Gastrocnemius medialis (tissue), 4 donors: ENCODE measurements at regions not wholly inside any gene's neighbourhood (a gene's known extent, or its start where the extent isn't known, plus 50 kb on each side); places are given as distances from the start of the nearest gene placed in this dataset.
"Not testable (repeated sequence)": the region's sequence is repeated elsewhere in the genome, so short reads cannot be mapped to it uniquely, and the experiment has no call there.

Source experiments
- ATAC-seq, 2 donors: fragments of 150-250 bp; one replicate each; pipeline ENCODE4 v1.9.1; 2016
- DNase-seq, 2 donors: peaks; one replicate each; pipeline ENCODE4 v3.0.0-alpha.2; 2019
- H3K27ac ChIP-seq, 4 donors: fragments of 200-600 bp; sonication (generic); 1 replicate in 1 of 4; 2 replicates in 3 of 4; pipeline ENCODE4 v1.5.1; 2016 to 2018; ENCODE audit warnings: mild to moderate bottlenecking in 2 of 4, moderate library complexity in 1 of 4
- H3K27me3 ChIP-seq, 3 donors: fragments of 200-600 bp; sonication (generic) in 2 of 3; 1 replicate in 1 of 3; 2 replicates in 2 of 3; pipeline versions ENCODE4 v1.5.1 to v1.6.0; 2016 to 2019; ENCODE audit warnings: mild to moderate bottlenecking in 1 of 3, moderate library complexity in 1 of 3
- H3K36me3 ChIP-seq, 2 donors: fragments of 200-600 bp; sonication (generic) in 1 of 2; one replicate each; pipeline ENCODE4 v1.5.1; 2017 to 2018
- H3K4me1 ChIP-seq, 2 donors: fragments of 200-600 bp; sonication (generic) in 1 of 2; one replicate each; pipeline ENCODE4 v1.5.1; 2016 to 2017; ENCODE audit warnings: mild to moderate bottlenecking in 2 of 2
- H3K4me3 ChIP-seq, 4 donors: fragments of 200-600 bp; sonication (generic) in 3 of 4; 1 replicate in 1 of 4; 2 replicates in 3 of 4; pipeline ENCODE4 v1.5.1; 2016 to 2019; ENCODE audit warnings: mild to moderate bottlenecking in 2 of 4
- H3K9me3 ChIP-seq, 3 donors: fragments of 200-600 bp; sonication (generic) in 2 of 3; 1 replicate in 1 of 3; 2 replicates in 2 of 3; pipeline ENCODE4 v1.5.1; 2016 to 2019
- CTCF ChIP-seq, 5 experiments: fragments of 450-650 bp in 3 of 5; fragments of 200-600 bp in 2 of 5; sonication (generic) in 2 of 5; IDR thresholded peaks in 4 of 5; conservative IDR thresholded peaks in 1 of 5; 1 replicate in 4 of 5; 2 replicates in 1 of 5; pipeline ENCODE4 v1.5.1; 2016 to 2019; ENCODE audit warnings: antibody characterized with exemption in 5 of 5, mild to moderate bottlenecking in 3 of 5, moderate library complexity in 3 of 5
- POLR2A ChIP-seq, 2 donors: fragments of 450-650 bp; IDR thresholded peaks; one replicate each; pipeline ENCODE4 v1.6.1; 2017; ENCODE audit warnings: antibody characterized with exemption in 2 of 2, mild to moderate bottlenecking in 2 of 2, moderate library complexity in 2 of 2
- in situ Hi-C, 4 donors: fragments of 200-750 bp; cut with MboI; loops; one replicate each; pipeline versions ENCODE4 v1.15.0 to v1.8.0; 2017; ENCODE audit warnings: low sequenced_read_pairs in 4 of 4
- intact Hi-C: fragments of 100-400 bp; cut with DNase I; formaldehyde crosslinking; loops from one replicate; pipeline ENCODE4 v1.15.1; 2023; ENCODE audit warnings: low total_unique reads

- no peaks in the 10 kb centered on the region for H3K4me1 ChIP-seq
- no peak overlapping the region for H3K27ac ChIP-seq
- no peak for DNase-seq
- intact Hi-C loops = no loop called here
- in situ Hi-C loops = no loop called here
- no peak overlapping the region for H3K4me3 ChIP-seq
- H3K36me3 ChIP-seq = no peaks in the 10 kb centered on the region
- H3K27me3 ChIP-seq = no peaks in the 10 kb centered on the region
- H3K9me3 ChIP-seq = no peaks in the 10 kb centered on the region
- no peak for ATAC-seq
- TF ChIP-seq CTCF (IDR thresholded peaks at IDR 0.05 in 4 of 5, conservative IDR thresholded peaks at IDR 0.05 in 1 of 5) (no peak), POLR2A (IDR thresholded peaks at IDR 0.05) (no peak)
Observed at GRCh38 chr7:114181280-114181679, 233.3 kb upstream of the FOXP2 start.

- no peak for DNase-seq
- H3K27ac ChIP-seq = no peak overlapping the region
- H3K4me3 ChIP-seq = no peak overlapping the region
- no peak for TF ChIP-seq CTCF (IDR thresholded peaks at IDR 0.05 in 4 of 5, conservative IDR thresholded peaks at IDR 0.05 in 1 of 5)
- TF ChIP-seq POLR2A (IDR thresholded peaks at IDR 0.05) = no peak
- H3K36me3 ChIP-seq = no peaks in the 10 kb centered on the region
- no peaks in the 10 kb centered on the region for H3K9me3 ChIP-seq
- no peak for ATAC-seq
- no peaks in the 10 kb centered on the region for H3K27me3 ChIP-seq
- in situ Hi-C loops (no loop called here), intact Hi-C loops (no loop called here)
- H3K4me1 ChIP-seq = no peaks in the 10 kb centered on the region
Observed at GRCh38 chr7:114180556-114181266, 233.9 kb upstream of the FOXP2 start.

GRCh38 chr7:114175125-114175524 lies 239.5 kb upstream of the FOXP2 start:
- H3K27ac ChIP-seq = no peak overlapping the region
- TF ChIP-seq POLR2A (IDR thresholded peaks at IDR 0.05) (no peak), CTCF (IDR thresholded peaks at IDR 0.05 in 4 of 5, conservative IDR thresholded peaks at IDR 0.05 in 1 of 5) (no peak)
- intact Hi-C loops (no loop called here), in situ Hi-C loops (no loop called here)
- DNase-seq (no peak), ATAC-seq (no peak)
- H3K9me3 ChIP-seq = no peaks in the 10 kb centered on the region
- no peaks in the 10 kb centered on the region for H3K36me3 ChIP-seq
- no peak overlapping the region for H3K4me3 ChIP-seq
- H3K4me1 ChIP-seq = no peaks in the 10 kb centered on the region
- no peaks in the 10 kb centered on the region for H3K27me3 ChIP-seq

- Histone ChIP-seq H3K27me3 (no peaks in the 10 kb centered on the region), H3K36me3 (no peaks in the 10 kb centered on the region), H3K4me3 (no peak overlapping the region), H3K4me1 (no peaks in the 10 kb centered on the region), H3K27ac (no peak overlapping the region), H3K9me3 (no peaks in the 10 kb centered on the region)
- in situ Hi-C loops = no loop called here
- TF ChIP-seq CTCF (IDR thresholded peaks at IDR 0.05 in 4 of 5, conservative IDR thresholded peaks at IDR 0.05 in 1 of 5) = no peak
- no peak for TF ChIP-seq POLR2A (IDR thresholded peaks at IDR 0.05)
- ATAC-seq (no peak), DNase-seq (no peak)
- intact Hi-C loops = no loop called here
Observed at GRCh38 chr7:114173170-114173890, 241.3 kb upstream of the FOXP2 start.

GRCh38 chr7:114169389-114169788 lies 245.2 kb upstream of the FOXP2 start:
- H3K27ac ChIP-seq, H3K27me3 ChIP-seq, in situ Hi-C loops, intact Hi-C loops, DNase-seq, H3K4me3 ChIP-seq, H3K9me3 ChIP-seq, H3K4me1 ChIP-seq, ATAC-seq, H3K36me3 ChIP-seq: not testable (repeated sequence)
